ENCODE measurements at regions not wholly inside any gene's neighbourhood (a gene's known extent, or its start where the extent isn't known, plus 50 kb on each side); places are given as distances from the start of the nearest gene placed in this dataset.

- TF ChIP-seq CTCF (optimal IDR thresholded peaks at IDR 0.05 in 1 of 3, IDR thresholded peaks at IDR 0.05 in 1 of 3, conservative IDR thresholded peaks at IDR 0.05 in 1 of 3; ENCODE audit: extremely low read depth in 1 of 3, insufficient read depth in 2 of 3, low read length in 3 of 3) (no peak), EZH2 (IDR thresholded peaks at IDR 0.05; ENCODE audit: low read length) (no peak)
Observed at GRCh38 chr15:95266451-95267061, 1035.2 kb downstream of the MCTP2 start.

Measured in keratinocyte (primary cell).